SJSA1 (cell line): ENCODE measurements at regions not wholly inside any gene's neighbourhood (a gene's known extent, or its start where the extent isn't known, plus 50 kb on each side); places are given as distances from the start of the nearest gene placed in this dataset.
"Not testable (repeated sequence)": the region's sequence is repeated elsewhere in the genome, so short reads cannot be mapped to it uniquely, and the experiment has no call there.

Experiments used
- DNase-seq, 2 experiments: peaks; one replicate each; pipeline ENCODE4 v3.0.0-alpha.2; 2015 to 2020; ENCODE audit warnings: low spot score in 2 of 2, low read depth in 1 of 2
- H3K27ac ChIP-seq: fragments of 250-450 bp; sonication (Bioruptor Pico); 2 replicates; pipeline ENCODE4 v1.5.1; 2020; ENCODE audit warnings: mild to moderate bottlenecking, moderate library complexity
- H3K27me3 ChIP-seq: fragments of 250-450 bp; sonication (Bioruptor Pico); replicated peaks from 2 replicates; pipeline ENCODE4 v1.5.1; 2020; ENCODE audit warnings: mild to moderate bottlenecking, moderate library complexity
- H3K36me3 ChIP-seq: fragments of 250-450 bp; sonication (Bioruptor Pico); 2 replicates; pipeline ENCODE4 v1.5.1; 2020; ENCODE audit warnings: mild to moderate bottlenecking
- H3K4me1 ChIP-seq: fragments of 250-450 bp; sonication (Bioruptor Pico); replicated peaks from 2 replicates; pipeline ENCODE4 v1.6.1; 2021; ENCODE audit warnings: mild to moderate bottlenecking
- H3K4me3 ChIP-seq: fragments of 250-450 bp; sonication (Bioruptor Pico); 2 replicates; pipeline ENCODE4 v1.5.1; 2020; ENCODE audit warnings: mild to moderate bottlenecking
- H3K9me3 ChIP-seq: fragments of 250-450 bp; sonication (Bioruptor Pico); replicated peaks from 2 replicates; pipeline ENCODE4 v1.5.1; 2020; ENCODE audit warnings: mild to moderate bottlenecking

- H3K36me3 ChIP-seq = no peaks in the 10 kb centered on the region
- no peaks in the 10 kb centered on the region for H3K4me1 ChIP-seq
- H3K27me3 ChIP-seq = no peaks in the 10 kb centered on the region
- H3K27ac ChIP-seq = no peak overlapping the region
- no peak for DNase-seq
- no peak overlapping the region for H3K4me3 ChIP-seq
- H3K9me3 ChIP-seq = no peaks in the 10 kb centered on the region
These were observed 330.7 kb downstream of the NR4A2 start for GRCh38 chr2:156001851-156002250.

- no peaks in the 10 kb centered on the region; the same call in 1 of the 2 replicates for H3K27me3 ChIP-seq
- no peak overlapping the region for H3K4me3 ChIP-seq
- no peak overlapping the region for H3K27ac ChIP-seq
- no peaks in the 10 kb centered on the region for H3K36me3 ChIP-seq
- DNase-seq = no peak
- no peaks in the 10 kb centered on the region for H3K9me3 ChIP-seq
- no peaks in the 10 kb centered on the region for H3K4me1 ChIP-seq
These were observed 335.0 kb downstream of the NR4A2 start for GRCh38 chr2:155997538-155997937.

GRCh38 chr2:155994315-155994714, 338.2 kb downstream of the NR4A2 start:
- Histone ChIP-seq H3K4me3 (no peak overlapping the region), H3K9me3 (no peaks in the 10 kb centered on the region), H3K27me3 (no peaks in the 10 kb centered on the region; the same call in 1 of the 2 replicates), H3K36me3 (no peaks in the 10 kb centered on the region), H3K27ac (no peak overlapping the region), H3K4me1 (no peaks in the 10 kb centered on the region)
- no peak for DNase-seq

GRCh38 chr2:155983845-155984244, 348.7 kb downstream of the NR4A2 start:
- Histone ChIP-seq H3K4me1 (no peaks in the 10 kb centered on the region), H3K9me3 (no peaks in the 10 kb centered on the region), H3K36me3 (no peaks in the 10 kb centered on the region), H3K27ac (no peak overlapping the region), H3K4me3 (no peak overlapping the region), H3K27me3 (no peaks in the 10 kb centered on the region)
- no peak for DNase-seq

GRCh38 chr2:155982135-155982534, 350.4 kb downstream of the NR4A2 start:
- no peak for DNase-seq
- Histone ChIP-seq H3K27ac (no peak overlapping the region), H3K4me1 (no peaks in the 10 kb centered on the region), H3K9me3 (no peaks in the 10 kb centered on the region), H3K27me3 (no peaks in the 10 kb centered on the region), H3K4me3 (no peak overlapping the region), H3K36me3 (no peaks in the 10 kb centered on the region)

GRCh38 chr2:155980941-155981560, 351.5 kb downstream of the NR4A2 start:
- H3K36me3 ChIP-seq = no peaks in the 10 kb centered on the region
- no peak for DNase-seq
- no peak overlapping the region for H3K4me3 ChIP-seq

GRCh38 chr2:155975734-155976133, 356.8 kb downstream of the NR4A2 start:
- no peak overlapping the region for H3K4me3 ChIP-seq
- H3K9me3 ChIP-seq = no peaks in the 10 kb centered on the region
- no peaks in the 10 kb centered on the region for H3K27me3 ChIP-seq
- H3K36me3 ChIP-seq = no peaks in the 10 kb centered on the region
- no peak for DNase-seq
- no peaks in the 10 kb centered on the region for H3K4me1 ChIP-seq
- H3K27ac ChIP-seq = no peak overlapping the region

More at GRCh38 chr2:155980941-155981560, 351.5 kb downstream of the NR4A2 start:
- Histone ChIP-seq H3K9me3 (no peaks in the 10 kb centered on the region), H3K4me1 (no peaks in the 10 kb centered on the region), H3K27me3 (no peaks in the 10 kb centered on the region), H3K27ac (no peak overlapping the region)

- Histone ChIP-seq H3K36me3 (no peaks in the 10 kb centered on the region), H3K27me3 (no peaks in the 10 kb centered on the region), H3K4me1 (no peaks in the 10 kb centered on the region), H3K27ac (no peak overlapping the region), H3K9me3 (no peaks in the 10 kb centered on the region), H3K4me3 (no peak overlapping the region)
- DNase-seq = no peak
These were observed 359.6 kb downstream of the NR4A2 start for GRCh38 chr2:155972916-155973315.

GRCh38 chr2:155966064-155966471, 366.5 kb downstream of the NR4A2 start:
- not testable (repeated sequence) for DNase-seq, H3K4me3 ChIP-seq, H3K36me3 ChIP-seq, H3K27ac ChIP-seq, H3K9me3 ChIP-seq, H3K27me3 ChIP-seq, H3K4me1 ChIP-seq

- H3K27me3 ChIP-seq = no peaks in the 10 kb centered on the region
- H3K4me3 ChIP-seq = no peak overlapping the region
- H3K4me1 ChIP-seq = no peaks in the 10 kb centered on the region
- no peak overlapping the region for H3K27ac ChIP-seq
- H3K9me3 ChIP-seq = no peaks in the 10 kb centered on the region
- DNase-seq = no peak
- no peaks in the 10 kb centered on the region for H3K36me3 ChIP-seq
These were observed 367.0 kb downstream of the NR4A2 start for GRCh38 chr2:155965415-155966063.

GRCh38 chr2:155961641-155962040, 370.9 kb downstream of the NR4A2 start:
- Histone ChIP-seq H3K27me3 (no peaks in the 10 kb centered on the region), H3K4me3 (no peak overlapping the region), H3K9me3 (no peaks in the 10 kb centered on the region), H3K36me3 (no peaks in the 10 kb centered on the region), H3K4me1 (no peaks in the 10 kb centered on the region), H3K27ac (no peak overlapping the region)
- DNase-seq = no peak

GRCh38 chr2:155958834-155959233, 373.7 kb downstream of the NR4A2 start:
- no peak overlapping the region for H3K27ac ChIP-seq
- no peak for DNase-seq

GRCh38 chr2:155947069-155947468, 385.5 kb downstream of the NR4A2 start:
- no peaks in the 10 kb centered on the region for H3K4me1 ChIP-seq
- DNase-seq = no peak

More at GRCh38 chr2:155958834-155959233, 373.7 kb downstream of the NR4A2 start:
- no peaks in the 10 kb centered on the region for H3K9me3 ChIP-seq
- H3K27me3 ChIP-seq = no peaks in the 10 kb centered on the region
- H3K36me3 ChIP-seq = no peaks in the 10 kb centered on the region
- no peaks in the 10 kb centered on the region for H3K4me1 ChIP-seq
- H3K4me3 ChIP-seq = no peak overlapping the region

GRCh38 chr2:155944218-155944617, 388.3 kb downstream of the NR4A2 start:
- no peak overlapping the region for H3K27ac ChIP-seq
- no peaks in the 10 kb centered on the region for H3K36me3 ChIP-seq
- H3K9me3 ChIP-seq = no peaks in the 10 kb centered on the region; the same call in 1 of the 2 replicates
- H3K4me3 ChIP-seq = no peak overlapping the region
- no peaks in the 10 kb centered on the region for H3K4me1 ChIP-seq
- DNase-seq = no peak
- H3K27me3 ChIP-seq = 0 out of 2 replicates have a peak, but pooled peaks cover under 1% of the 10 kb centered on the region

More at GRCh38 chr2:155947069-155947468, 385.5 kb downstream of the NR4A2 start:
- H3K9me3 ChIP-seq = no peaks in the 10 kb centered on the region
- no peak overlapping the region for H3K4me3 ChIP-seq
- no peak overlapping the region for H3K27ac ChIP-seq
- no peaks in the 10 kb centered on the region for H3K27me3 ChIP-seq
- no peaks in the 10 kb centered on the region for H3K36me3 ChIP-seq
